ENCODE measurements at regions not wholly inside any gene's neighbourhood (a gene's known extent, or its start where the extent isn't known, plus 50 kb on each side); places are given as distances from the start of the nearest gene placed in this dataset.

- H3K27ac Mint-ChIP-seq = no peak overlapping the region
- no peaks in the 10 kb centered on the region for H3K4me1 ChIP-seq (ENCODE audit: insufficient read depth)
- no peak for ATAC-seq
Measured at GRCh38 chr13:90630716-90631115, 716.8 kb upstream of the MIR17HG start.

More at GRCh38 chr13:90630716-90631115, 716.8 kb upstream of the MIR17HG start:
- Mint-ChIP-seq H3K4me3 (no peak overlapping the region), H3K36me3 (ENCODE audit: low read depth) (no peaks in the 10 kb centered on the region), H3K27me3 (ENCODE audit: insufficient read depth, low read depth, poor library complexity) (peaks cover 2% of the 10 kb centered on the region), H3K9me3 (no peaks in the 10 kb centered on the region), H3K4me1 (peaks cover 2% of the 10 kb centered on the region; the same call in 1 of the 3 replicates)
- H2AFZ ChIP-seq = no peak overlapping the region
- H3K27ac ChIP-seq (ENCODE audit: low read depth) = no peak overlapping the region
- no peak for DNase-seq (ENCODE audit: low spot score)
- peaks cover 3% of the 10 kb centered on the region; the same call in 1 of the 2 replicates for H3K9me2 ChIP-seq (ENCODE audit: insufficient read depth)
- TF ChIP-seq, protein P1, sequence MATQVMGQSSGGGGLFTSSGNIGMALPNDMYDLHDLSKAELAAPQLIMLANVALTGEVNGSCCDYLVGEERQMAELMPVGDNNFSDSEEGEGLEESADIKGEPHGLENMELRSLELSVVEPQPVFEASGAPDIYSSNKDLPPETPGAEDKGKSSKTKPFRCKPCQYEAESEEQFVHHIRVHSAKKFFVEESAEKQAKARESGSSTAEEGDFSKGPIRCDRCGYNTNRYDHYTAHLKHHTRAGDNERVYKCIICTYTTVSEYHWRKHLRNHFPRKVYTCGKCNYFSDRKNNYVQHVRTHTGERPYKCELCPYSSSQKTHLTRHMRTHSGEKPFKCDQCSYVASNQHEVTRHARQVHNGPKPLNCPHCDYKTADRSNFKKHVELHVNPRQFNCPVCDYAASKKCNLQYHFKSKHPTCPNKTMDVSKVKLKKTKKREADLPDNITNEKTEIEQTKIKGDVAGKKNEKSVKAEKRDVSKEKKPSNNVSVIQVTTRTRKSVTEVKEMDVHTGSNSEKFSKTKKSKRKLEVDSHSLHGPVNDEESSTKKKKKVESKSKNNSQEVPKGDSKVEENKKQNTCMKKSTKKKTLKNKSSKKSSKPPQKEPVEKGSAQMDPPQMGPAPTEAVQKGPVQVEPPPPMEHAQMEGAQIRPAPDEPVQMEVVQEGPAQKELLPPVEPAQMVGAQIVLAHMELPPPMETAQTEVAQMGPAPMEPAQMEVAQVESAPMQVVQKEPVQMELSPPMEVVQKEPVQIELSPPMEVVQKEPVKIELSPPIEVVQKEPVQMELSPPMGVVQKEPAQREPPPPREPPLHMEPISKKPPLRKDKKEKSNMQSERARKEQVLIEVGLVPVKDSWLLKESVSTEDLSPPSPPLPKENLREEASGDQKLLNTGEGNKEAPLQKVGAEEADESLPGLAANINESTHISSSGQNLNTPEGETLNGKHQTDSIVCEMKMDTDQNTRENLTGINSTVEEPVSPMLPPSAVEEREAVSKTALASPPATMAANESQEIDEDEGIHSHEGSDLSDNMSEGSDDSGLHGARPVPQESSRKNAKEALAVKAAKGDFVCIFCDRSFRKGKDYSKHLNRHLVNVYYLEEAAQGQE (IDR thresholded peaks at IDR 0.05; ENCODE audit: unreplicated experiment) = no peak
- TF ChIP-seq ZNF331 (CRISPR knock-in tag; IDR thresholded peaks at IDR 0.05; ENCODE audit: low read depth) = no peak
- no peak for TF ChIP-seq ZNF114 (CRISPR knock-in tag; IDR thresholded peaks at IDR 0.05)
- TF ChIP-seq NANOG (IDR thresholded peaks at IDR 0.05; ENCODE audit: borderline replicate concordance) = no peak
- no peak for TF ChIP-seq JUNB (IDR thresholded peaks at IDR 0.05; ENCODE audit: unreplicated experiment)
- TF ChIP-seq CREB1 (CRISPR knock-in tag; IDR thresholded peaks at IDR 0.05; ENCODE audit: low read depth) = no peak
- no peak for TF ChIP-seq ETS1 (IDR thresholded peaks at IDR 0.05)
- no peak for TF ChIP-seq EZH2 (IDR thresholded peaks at IDR 0.05; ENCODE audit: low read depth, unreplicated experiment)
- TF ChIP-seq ZNF462 (CRISPR knock-in tag; IDR thresholded peaks at IDR 0.05) = no peak
- no peak for TF ChIP-seq STAT1 (IDR thresholded peaks at IDR 0.05; ENCODE audit: unreplicated experiment)
- no peak for TF ChIP-seq EZH2phosphoT487 (IDR thresholded peaks at IDR 0.05; ENCODE audit: unreplicated experiment)
- no peak for TF ChIP-seq POLR2AphosphoS5 (IDR thresholded peaks at IDR 0.05; ENCODE audit: low read depth)
- no peak for TF ChIP-seq CTCF (conservative IDR thresholded peaks at IDR 0.05; ENCODE audit: low read depth in 2 of 2)
- H4K20me1 ChIP-seq (replicated peaks; ENCODE audit: insufficient read depth) = no peaks in the 10 kb centered on the region
- no peaks in the 10 kb centered on the region for H3K27me3 ChIP-seq (ENCODE audit: insufficient read depth)
- H3F3A ChIP-seq (replicated peaks; ENCODE audit: low read depth) = no peaks in the 10 kb centered on the region
- no peak overlapping the region for H3K4me2 ChIP-seq
- H3K4me3 ChIP-seq = no peak overlapping the region
- H3K36me3 ChIP-seq (ENCODE audit: insufficient read depth) = no peaks in the 10 kb centered on the region
- no peaks in the 10 kb centered on the region for H3K79me2 ChIP-seq (replicated peaks; ENCODE audit: insufficient read depth)

All from GM23338 (cell line).